HG02588 (cell line): ENCODE measurements at regions not wholly inside any gene's neighbourhood (a gene's known extent, or its start where the extent isn't known, plus 50 kb on each side); places are given as distances from the start of the nearest gene placed in this dataset.

ENCODE experiments used
- ATAC-seq: cut with Tn5 transposase; IDR thresholded peaks from one replicate; pipeline ENCODE4 v1.9.1; 2021; ENCODE audit warnings: mild to moderate bottlenecking, moderate library complexity; ENCODE audit not compliant: unreplicated experiment

GRCh38 chr10:28853195-28853594 is 175.9 kb downstream of the BAMBI start:
- ATAC-seq: no peak

- ATAC-seq: no peak
These were observed 179.8 kb downstream of the BAMBI start for GRCh38 chr10:28857164-28857563.

GRCh38 chr10:28858646-28859045 is 181.3 kb downstream of the BAMBI start:
- ATAC-seq: no peak

GRCh38 chr10:28859791-28860190 is 182.5 kb downstream of the BAMBI start:
- ATAC-seq: no peak

- ATAC-seq: no peak
These were observed 184.9 kb downstream of the BAMBI start for GRCh38 chr10:28862219-28862618.

GRCh38 chr10:28869606-28870201 is 192.4 kb downstream of the BAMBI start:
- no peak for ATAC-seq

- ATAC-seq: no peak
These were observed 194.3 kb downstream of the BAMBI start for GRCh38 chr10:28871665-28872064.

GRCh38 chr10:28872587-28873165 is 195.4 kb downstream of the BAMBI start:
- ATAC-seq: no peak

- no peak for ATAC-seq
These were observed 196.2 kb downstream of the BAMBI start for GRCh38 chr10:28873540-28873939.

- ATAC-seq: no peak
These were observed 196.9 kb downstream of the BAMBI start for GRCh38 chr10:28874210-28874609.

- no peak for ATAC-seq
These were observed 198.3 kb downstream of the BAMBI start for GRCh38 chr10:28875549-28876081.

- ATAC-seq: no peak
These were observed 201.1 kb downstream of the BAMBI start for GRCh38 chr10:28878236-28878970.

- no peak for ATAC-seq
These were observed 201.9 kb downstream of the BAMBI start for GRCh38 chr10:28879246-28879645.

- no peak for ATAC-seq
These were observed 202.8 kb downstream of the BAMBI start for GRCh38 chr10:28879875-28880682.

- no peak for ATAC-seq
These were observed 203.3 kb downstream of the BAMBI start for GRCh38 chr10:28880683-28880950.

- no peak for ATAC-seq
These were observed 204.0 kb downstream of the BAMBI start for GRCh38 chr10:28881171-28881882.

GRCh38 chr10:28883741-28884423 is 206.6 kb downstream of the BAMBI start:
- ATAC-seq: no peak

GRCh38 chr10:28890121-28890950 is 213.0 kb downstream of the BAMBI start:
- ATAC-seq: no peak

GRCh38 chr10:28891058-28891713 is 213.9 kb downstream of the BAMBI start:
- no peak for ATAC-seq
